H9 (cell line): ENCODE measurements at regions not wholly inside any gene's neighbourhood (a gene's known extent, or its start where the extent isn't known, plus 50 kb on each side); places are given as distances from the start of the nearest gene placed in this dataset.

Experiments
- DNase-seq: peaks from one replicate; pipeline ENCODE4 v3.0.0-alpha.2; 2017
- H2AFZ ChIP-seq: one replicate; pipeline ENCODE4 v1.6.1; 2013; ENCODE audit warnings: mild to moderate bottlenecking, low read length, control low read depth, moderate library complexity
- H2AK5ac ChIP-seq: 2 replicates; pipeline ENCODE4 v1.6.1; 2013; ENCODE audit warnings: low read length, control low read depth, mixed read lengths; ENCODE audit not compliant: insufficient read length
- H2BK120ac ChIP-seq: one replicate; pipeline ENCODE4 v1.6.1; 2013; ENCODE audit warnings: low read depth, mild to moderate bottlenecking, low read length, control low read depth, inconsistent platforms; ENCODE audit not compliant: poor library complexity, severe bottlenecking
- H2BK12ac ChIP-seq: 2 replicates; pipeline ENCODE4 v1.6.1; 2013; ENCODE audit warnings: low read length, control low read depth, mixed read lengths, low read depth; ENCODE audit not compliant: insufficient read length
- H2BK15ac ChIP-seq: 2 replicates; pipeline ENCODE4 v1.6.1; 2013; ENCODE audit warnings: low read depth, low read length, control low read depth
- H2BK20ac ChIP-seq: one replicate; pipeline ENCODE4 v1.6.1; 2013; ENCODE audit warnings: low read depth, mild to moderate bottlenecking, low read length, control low read depth, inconsistent platforms; ENCODE audit not compliant: poor library complexity, severe bottlenecking
- H2BK5ac ChIP-seq: 2 replicates; pipeline ENCODE4 v1.6.1; 2013; ENCODE audit warnings: low read length, control low read depth, mixed read lengths; ENCODE audit not compliant: insufficient read length
- H3K14ac ChIP-seq: 2 replicates; pipeline ENCODE4 v1.6.1; 2013; ENCODE audit warnings: low read length, control low read depth; ENCODE audit not compliant: insufficient read depth
- H3K18ac ChIP-seq: 2 replicates; pipeline ENCODE4 v1.6.1; 2013; ENCODE audit warnings: low read depth, mild to moderate bottlenecking, mixed read lengths, low read length, control low read depth; ENCODE audit not compliant: insufficient read length
- H3K23ac ChIP-seq: 2 replicates; pipeline ENCODE4 v1.6.1; 2013; ENCODE audit warnings: low read length, control low read depth, mixed read lengths, low read depth; ENCODE audit not compliant: insufficient read length
- H3K23me2 ChIP-seq: 2 replicates; pipeline ENCODE4 v1.6.1; 2013; ENCODE audit warnings: low read depth, mild to moderate bottlenecking, mixed read lengths, low read length, control low read depth; ENCODE audit not compliant: insufficient read length, poor library complexity, severe bottlenecking
- H3K27ac ChIP-seq: 2 replicates; pipeline ENCODE4 v1.5.1; 2013; ENCODE audit warnings: low read length, control low read depth, mixed read lengths, low read depth; ENCODE audit not compliant: insufficient read length
- H3K27me3 ChIP-seq: 2 replicates; pipeline ENCODE4 v1.6.1; 2013; ENCODE audit warnings: low read length, control low read depth, inconsistent platforms; ENCODE audit not compliant: insufficient read depth
- H3K4ac ChIP-seq: 2 replicates; pipeline ENCODE4 v1.6.1; 2013; ENCODE audit warnings: low read depth, mild to moderate bottlenecking, control low read depth, inconsistent platforms, low read length, moderate library complexity
- H3K4me1 ChIP-seq: 2 replicates; pipeline ENCODE4 v1.6.1; 2013; ENCODE audit warnings: low read length, control low read depth, inconsistent platforms; ENCODE audit not compliant: insufficient read depth
- H3K4me2 ChIP-seq: 2 replicates; pipeline ENCODE4 v1.6.1; 2013; ENCODE audit warnings: low read length, control low read depth, mixed read lengths; ENCODE audit not compliant: insufficient read length, insufficient read depth
- H3K56ac ChIP-seq: 2 replicates; pipeline ENCODE4 v1.6.1; 2013; ENCODE audit warnings: low read depth, mild to moderate bottlenecking, mixed read lengths, low read length, control low read depth; ENCODE audit not compliant: insufficient read length
- H3K79me1 ChIP-seq: 2 replicates; pipeline ENCODE4 v1.6.1; 2013; ENCODE audit warnings: low read depth, mild to moderate bottlenecking, moderate library complexity, low read length, control low read depth, inconsistent platforms; ENCODE audit not compliant: insufficient read depth, poor library complexity, severe bottlenecking
- H3K79me2 ChIP-seq: 2 replicates; pipeline ENCODE4 v1.6.1; 2013; ENCODE audit warnings: low read length, control low read depth, inconsistent platforms; ENCODE audit not compliant: insufficient read depth
- H3K9ac ChIP-seq: 2 replicates; pipeline ENCODE4 v1.6.1; 2013; ENCODE audit warnings: low read length, control low read depth, mixed read lengths; ENCODE audit not compliant: insufficient read length; ENCODE audit errors: extremely low read depth
- H3K9me3 ChIP-seq: one replicate; pipeline ENCODE4 v1.6.1; 2013; ENCODE audit warnings: low read depth, low read length, inconsistent platforms; ENCODE audit not compliant: control insufficient read depth
- H3T11ph ChIP-seq: one replicate; pipeline ENCODE4 v1.6.1; 2013; ENCODE audit warnings: mild to moderate bottlenecking, low read length, control low read depth, inconsistent platforms
- H4K20me1 ChIP-seq: one replicate; pipeline ENCODE4 v1.6.1; 2013; ENCODE audit not compliant: control insufficient read depth, insufficient read length, insufficient read depth
- H4K5ac ChIP-seq: 2 replicates; pipeline ENCODE4 v1.6.1; 2013; ENCODE audit warnings: low read depth, mild to moderate bottlenecking, mixed read lengths, low read length, control low read depth; ENCODE audit not compliant: insufficient read length
- H4K8ac ChIP-seq: replicated peaks from 2 replicates; pipeline ENCODE4 v1.6.1; 2013; ENCODE audit warnings: low read length, control low read depth, mixed read lengths, low read depth; ENCODE audit not compliant: insufficient read length
- H4K91ac ChIP-seq: 2 replicates; pipeline ENCODE4 v1.6.1; 2013; ENCODE audit warnings: low read depth, mild to moderate bottlenecking, moderate library complexity, mixed read lengths, low read length, control low read depth; ENCODE audit not compliant: insufficient read length
- H3K27ac Mint-ChIP-seq, 3 experiments: 2 replicates in 2 of 3; 3 replicates in 1 of 3; pipeline ENCODE4 v1.8.0; 2020 to 2021; ENCODE audit warnings: mixed read lengths in 3 of 3, mild to moderate bottlenecking in 1 of 3, moderate library complexity in 1 of 3
- H3K27me3 Mint-ChIP-seq: 2 replicates; pipeline ENCODE4 v1.8.0; 2021; ENCODE audit warnings: low read depth, mild to moderate bottlenecking, moderate library complexity, mixed read lengths
- H3K36me3 Mint-ChIP-seq, 3 experiments: 2 replicates in 2 of 3; 3 replicates in 1 of 3; pipeline ENCODE4 v1.8.0; 2020 to 2021; ENCODE audit warnings: low read depth in 3 of 3, mixed read lengths in 3 of 3; ENCODE audit not compliant: insufficient read depth in 1 of 3
- H3K4me1 Mint-ChIP-seq, 2 experiments: 2 replicates each; pipeline ENCODE4 v1.8.0; 2020; ENCODE audit warnings: mixed read lengths in 2 of 2
- H3K4me3 Mint-ChIP-seq, 2 experiments: 2 replicates in 1 of 2; 3 replicates in 1 of 2; pipeline ENCODE4 v1.8.0; 2020 to 2021; ENCODE audit warnings: mild to moderate bottlenecking in 2 of 2, mixed read lengths in 2 of 2, moderate library complexity in 1 of 2
- H3K9me3 Mint-ChIP-seq, 2 experiments: 2 replicates in 1 of 2; 3 replicates in 1 of 2; pipeline ENCODE4 v1.8.0; 2020; ENCODE audit warnings: mild to moderate bottlenecking in 2 of 2, mixed read lengths in 2 of 2, moderate library complexity in 1 of 2
- CTCF ChIP-seq: fragments of 200-600 bp; sonication (generic); conservative IDR thresholded peaks from 3 replicates; pipeline ENCODE4 v1.8.0; 2021; ENCODE audit warnings: antibody characterized with exemption, mild to moderate bottlenecking
- WGBS: extraction: QIAGEN DNeasy Blood & Tissue Kit; methylation state at CpG from one replicate; pipeline ENCODE4 v1.1.7; 2013; ENCODE audit warnings: missing lambda C conversion rate, low lambda C conversion rate, mixed read lengths; ENCODE audit not compliant: insufficient read length; ENCODE audit errors: extremely low coverage; 5-methylcytosine and 5-hydroxymethylcytosine counted together

GRCh38 chr17:72064606-72065193, 56.1 kb upstream of the SOX9 start:
- no peak for TF ChIP-seq CTCF
- Histone ChIP-seq H2AFZ (no peak overlapping the region), H3K9ac (no peak overlapping the region), H3K23ac (no peak overlapping the region), H3K79me1 (no peaks in the 10 kb centered on the region), H2BK15ac (no peak overlapping the region), H2BK12ac (no peak overlapping the region), H2BK120ac (no peak overlapping the region), H3K4ac (no peak overlapping the region), H2BK20ac (no peak overlapping the region), H4K5ac (no peak overlapping the region), H3K56ac (no peak overlapping the region), H2AK5ac (no peak overlapping the region), H4K8ac (no peak overlapping the region), H3T11ph (no peak overlapping the region), H4K91ac (no peak overlapping the region), H4K20me1 (no peaks in the 10 kb centered on the region), H3K27ac (no peak overlapping the region), H3K14ac (no peak overlapping the region), H3K4me2 (no peak overlapping the region), H3K18ac (no peak overlapping the region), H2BK5ac (no peak overlapping the region), H3K23me2 (no peaks in the 10 kb centered on the region), H3K9me3 (no peaks in the 10 kb centered on the region), H3K79me2 (no peaks in the 10 kb centered on the region), H3K27me3 (no peaks in the 10 kb centered on the region), H3K4me1 (no peaks in the 10 kb centered on the region)
- DNase-seq: no peak
- no peaks in the 10 kb centered on the region for H3K4me1 Mint-ChIP-seq
- H3K27me3 Mint-ChIP-seq: no peaks in the 10 kb centered on the region; the same call in 1 of the 2 replicates
- WGBS: no CpG with 5 or more reads among the region's 2 CpGs
- H3K9me3 Mint-ChIP-seq: peaks cover 0 to 2% of the 10 kb centered on the region in 2 experiments; a peak in 3 of 5 replicates
- no peak overlapping the region for H3K27ac Mint-ChIP-seq
- no peak overlapping the region for H3K4me3 Mint-ChIP-seq
- no peaks in the 10 kb centered on the region; a peak in 1 of 7 replicates for H3K36me3 Mint-ChIP-seq
